Naive thymus-derived CD4-positive, alpha-beta T cell (primary cell): ENCODE measurements at regions not wholly inside any gene's neighbourhood (a gene's known extent, or its start where the extent isn't known, plus 50 kb on each side); places are given as distances from the start of the nearest gene placed in this dataset.

Source experiments
- ATAC-seq: fragments of 150-1000 bp; cut with Tn5 transposase; 2 replicates; pipeline ENCODE4 v1.10.0; 2021; ENCODE audit warnings: mild to moderate bottlenecking, moderate library complexity
- CTCF ChIA-PET: fragments of 350-600 bp; sonication (Branson Sonifier 250); formaldehyde crosslinking; loops from one replicate; lab custom pipeline; 2021; ENCODE audit warnings: antibody characterized with exemption; lab: Charles Lee
- POLR2A ChIA-PET: fragments of 350-600 bp; sonication (Branson Sonifier 250); formaldehyde crosslinking; loops from one replicate; lab custom pipeline; 2021; ENCODE audit warnings: antibody characterized with exemption, inconsistent platforms; lab: Charles Lee
- DNase-seq, 9 donors: peaks; one replicate each; pipeline versions ENCODE4 v3.0.0 to v3.0.0-alpha.2; 2020 to 2022; ENCODE audit warnings: mixed read lengths in 1 of 9
- H3K27ac ChIP-seq: one replicate; pipeline ENCODE4 v1.7.0; 2013; ENCODE audit warnings: mild to moderate bottlenecking, low read depth, low read length, moderate library complexity
- H3K27me3 ChIP-seq, 2 donors: one replicate each; pipeline ENCODE4 v1.7.0; 2013; ENCODE audit warnings: low read length in 2 of 2, mild to moderate bottlenecking in 2 of 2, moderate library complexity in 2 of 2; ENCODE audit not compliant: control insufficient read depth in 2 of 2, insufficient read depth in 2 of 2
- H3K36me3 ChIP-seq, 3 experiments: 1 replicate in 2 of 3; 2 replicates in 1 of 3; pipeline ENCODE4 v1.7.0; 2013; ENCODE audit warnings: low read length in 3 of 3, mild to moderate bottlenecking in 3 of 3, moderate library complexity in 1 of 3; ENCODE audit not compliant: insufficient read depth in 3 of 3, control insufficient read depth in 2 of 3
- H3K4me1 ChIP-seq, 2 donors: one replicate each; pipeline ENCODE4 v1.7.0; 2013; ENCODE audit warnings: low read length in 2 of 2, mild to moderate bottlenecking in 2 of 2, moderate library complexity in 1 of 2; ENCODE audit not compliant: control insufficient read depth in 2 of 2, insufficient read depth in 2 of 2
- H3K4me3 ChIP-seq: 2 replicates; pipeline ENCODE4 v1.7.0; 2013; ENCODE audit warnings: mild to moderate bottlenecking, low read length
- H3K9me3 ChIP-seq, 3 experiments: 1 replicate in 2 of 3; 2 replicates in 1 of 3; pipeline ENCODE4 v1.7.0; 2013; ENCODE audit warnings: low read length in 3 of 3; ENCODE audit not compliant: control insufficient read depth in 2 of 3
- H3K27ac Mint-ChIP-seq, 9 donors: one replicate each; pipeline ENCODE4 v1.8.0; 2020 to 2022; ENCODE audit warnings: mixed read lengths in 9 of 9, mild to moderate bottlenecking in 8 of 9, moderate library complexity in 5 of 9, inconsistent platforms in 2 of 9
- H3K27me3 Mint-ChIP-seq, 5 donors: one replicate each; pipeline ENCODE4 v1.8.0; 2021 to 2022; ENCODE audit warnings: mixed read lengths in 5 of 5, mild to moderate bottlenecking in 1 of 5
- H3K36me3 Mint-ChIP-seq, 5 donors: one replicate each; pipeline ENCODE4 v1.8.0; 2020 to 2022; ENCODE audit warnings: mixed read lengths in 5 of 5, mild to moderate bottlenecking in 3 of 5, inconsistent platforms in 1 of 5
- H3K4me1 Mint-ChIP-seq, 7 donors: one replicate each; pipeline ENCODE4 v1.8.0; 2020 to 2022; ENCODE audit warnings: mixed read lengths in 7 of 7, mild to moderate bottlenecking in 3 of 7, inconsistent platforms in 1 of 7
- H3K4me3 Mint-ChIP-seq, 10 donors: one replicate each; pipeline ENCODE4 v1.8.0; 2020 to 2022; ENCODE audit warnings: mild to moderate bottlenecking in 10 of 10, mixed read lengths in 10 of 10, moderate library complexity in 6 of 10, inconsistent platforms in 2 of 10
- H3K9me3 Mint-ChIP-seq, 11 donors: one replicate each; pipeline ENCODE4 v1.8.0; 2020 to 2022; ENCODE audit warnings: mixed read lengths in 11 of 11, mild to moderate bottlenecking in 4 of 11, inconsistent platforms in 1 of 11, moderate library complexity in 1 of 11
- intact Hi-C, 2 donors: fragments of 100-400 bp; cut with micrococcal nuclease; formaldehyde crosslinking; loops; one replicate each; pipeline ENCODE4 v1.15.1; 2023

DNA sequence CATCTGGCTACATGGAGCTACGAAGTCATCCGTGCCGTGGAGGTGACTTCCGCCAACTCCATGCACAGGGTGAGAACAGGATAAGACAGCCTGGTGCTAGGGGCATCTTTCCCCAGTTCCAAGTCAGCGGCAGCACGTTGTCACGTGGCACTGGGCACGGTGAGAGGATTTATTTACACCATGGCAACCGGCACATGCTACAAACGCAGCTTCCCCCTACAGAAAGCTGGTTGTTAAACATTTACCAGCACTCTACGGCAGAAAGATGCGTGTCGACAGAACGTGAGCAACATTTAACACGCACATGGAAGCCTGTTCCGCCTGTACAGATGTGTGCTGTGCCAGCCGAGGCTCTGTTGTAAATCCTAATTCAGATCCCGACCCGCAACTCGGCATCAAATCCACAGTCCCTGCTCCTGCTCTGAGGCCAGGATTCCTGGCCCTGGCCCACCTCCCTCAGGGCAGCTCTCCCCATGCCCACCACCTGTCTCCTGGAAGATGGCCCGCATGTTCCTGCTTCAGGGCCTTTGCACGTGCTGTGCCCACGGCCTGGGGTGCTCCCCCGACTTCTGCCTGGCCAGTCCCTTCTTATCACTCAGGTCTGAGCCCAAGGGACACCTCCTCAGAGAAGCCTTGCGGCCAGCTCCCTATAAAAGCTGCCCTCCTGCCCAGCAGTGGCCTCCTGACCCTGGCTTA, 114.1 kb downstream of the RFLNA start:
- POLR2A ChIA-PET: no interaction called here
- Mint-ChIP-seq H3K4me1 (peaks cover 2 to 9% (median 5%) of the 10 kb centered on the region in 7 donors), H3K36me3 (peaks cover 0 to 24% (median 0%) of the 10 kb centered on the region in 5 donors)

DNA sequence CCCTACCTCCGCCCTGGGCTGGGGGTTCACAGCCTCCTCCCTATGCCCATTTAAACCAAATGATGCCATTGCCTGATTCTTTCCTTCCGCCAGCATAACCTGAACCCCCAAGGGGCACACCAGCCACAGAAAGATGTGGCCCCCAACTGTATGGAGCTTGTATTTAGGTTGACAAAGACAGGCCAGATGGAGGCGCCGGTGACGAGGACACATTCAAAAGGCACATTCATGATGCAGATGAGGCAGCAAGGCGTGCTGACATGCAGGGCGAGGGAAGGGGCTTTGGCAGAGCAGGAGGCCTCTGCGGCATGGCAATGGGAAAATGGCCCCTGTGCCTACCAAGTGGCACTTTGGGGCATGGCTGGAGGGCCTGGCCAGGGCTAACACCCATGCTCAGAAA, 112.2 kb downstream of the RFLNA start:
- intact Hi-C loops: no loop called here
- H3K9me3 ChIP-seq: no peaks in the 10 kb centered on the region
- ChIA-PET CTCF (no interaction called here), POLR2A (no interaction called here)
- no peak overlapping the region for H3K27ac ChIP-seq
- peaks cover 0 to 48% (median 3%) of the 10 kb centered on the region in 3 experiments for H3K36me3 ChIP-seq
- H3K4me1 ChIP-seq: no peaks in the 10 kb centered on the region
- DNase-seq (no peak), ATAC-seq (no peak)
- no peaks in the 10 kb centered on the region for H3K27me3 Mint-ChIP-seq
- peaks cover 0 to 4% (median 0%) of the 10 kb centered on the region in 11 donors for H3K9me3 Mint-ChIP-seq
- no peaks in the 10 kb centered on the region for H3K27me3 ChIP-seq
- peak overlapping the region in 4 of 9 donors; percentile 48 to 57 (median 52) for H3K27ac Mint-ChIP-seq
- H3K4me3 Mint-ChIP-seq: no peak overlapping the region
- H3K36me3 Mint-ChIP-seq: peaks cover 0 to 20% (median 0%) of the 10 kb centered on the region in 5 donors
- no peak overlapping the region for H3K4me3 ChIP-seq
- peaks cover 4 to 7% (median 5%) of the 10 kb centered on the region in 7 donors for H3K4me1 Mint-ChIP-seq

More for the DNA sequence above, 114.1 kb downstream of the RFLNA start:
- CTCF ChIA-PET: interaction anchor here (0.6 kb wide), 1 partner anchor 279 kb away, joined by 3 read pairs; no protein-coding TSS in a partner anchor
- no peak overlapping the region for H3K27ac ChIP-seq
- no peak overlapping the region for H3K27ac Mint-ChIP-seq
- ATAC-seq (no peak), DNase-seq (no peak)
- no peaks in the 10 kb centered on the region for H3K27me3 Mint-ChIP-seq
- no peaks in the 10 kb centered on the region for H3K27me3 ChIP-seq
- peaks cover 0 to 4% (median 0%) of the 10 kb centered on the region in 11 donors for H3K9me3 Mint-ChIP-seq
- no peaks in the 10 kb centered on the region for H3K4me1 ChIP-seq
- intact Hi-C loops: no loop called here
- no peak overlapping the region for H3K4me3 ChIP-seq
- no peaks in the 10 kb centered on the region for H3K9me3 ChIP-seq
- no peak overlapping the region for H3K4me3 Mint-ChIP-seq
- peaks cover 0 to 51% (median 0%) of the 10 kb centered on the region in 3 experiments for H3K36me3 ChIP-seq

DNA sequence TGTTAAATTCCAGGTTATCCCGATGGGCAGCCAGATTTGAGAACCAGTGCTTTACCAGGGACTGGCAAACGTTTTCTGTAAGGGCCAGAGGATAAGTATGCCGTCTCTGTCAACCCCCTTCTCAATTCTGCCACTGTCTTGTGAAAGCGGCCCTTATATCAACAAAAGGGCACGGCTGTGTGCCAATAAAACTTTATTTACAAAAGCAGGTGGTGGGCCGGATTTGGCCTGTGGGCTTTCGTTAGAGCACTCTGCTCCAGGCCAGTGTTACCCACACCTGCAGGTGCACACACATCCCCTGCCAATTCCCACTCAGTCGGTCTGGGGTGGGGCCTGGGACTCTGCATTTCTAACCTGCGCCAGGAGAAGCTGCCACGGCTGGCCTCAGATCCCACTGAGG, 111.2 kb downstream of the RFLNA start:
- no peaks in the 10 kb centered on the region for H3K4me1 ChIP-seq
- Mint-ChIP-seq H3K36me3 (peaks cover 0 to 25% (median 0%) of the 10 kb centered on the region in 5 donors), H3K27me3 (no peaks in the 10 kb centered on the region), H3K4me1 (peaks cover 2 to 5% (median 3%) of the 10 kb centered on the region in 7 donors), H3K9me3 (peaks cover 0 to 3% (median 0%) of the 10 kb centered on the region in 11 donors), H3K27ac (no peak overlapping the region), H3K4me3 (no peak overlapping the region)
- intact Hi-C loops: no loop called here
- POLR2A ChIA-PET: no interaction called here
- H3K27ac ChIP-seq: no peak overlapping the region
- no peak overlapping the region for H3K4me3 ChIP-seq
- H3K27me3 ChIP-seq: no peaks in the 10 kb centered on the region
- ATAC-seq (no peak), DNase-seq (no peak)
- H3K9me3 ChIP-seq: no peaks in the 10 kb centered on the region
- CTCF ChIA-PET: no interaction called here
- H3K36me3 ChIP-seq: peaks cover 0 to 51% (median 3%) of the 10 kb centered on the region in 3 experiments

DNA sequence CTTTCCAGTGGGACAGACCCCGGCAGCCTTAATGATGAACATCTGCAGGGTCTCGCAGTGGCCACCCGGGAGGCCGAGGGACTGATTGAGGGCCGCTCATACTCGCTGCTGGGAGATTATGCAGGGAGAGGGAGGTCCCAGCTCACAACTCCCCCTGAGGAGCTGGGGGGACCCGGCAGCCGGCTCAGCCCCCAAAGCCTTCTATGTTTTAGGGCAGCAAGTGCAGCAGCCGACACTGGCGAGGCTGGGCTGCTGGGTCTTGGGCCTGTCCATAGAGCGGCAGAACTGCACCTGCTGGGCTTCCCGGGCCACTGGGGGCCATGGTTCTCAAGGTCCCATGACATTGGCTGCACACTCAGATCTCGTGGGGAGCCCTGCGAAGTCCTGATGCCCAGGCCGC, 110.7 kb downstream of the RFLNA start:
- H3K36me3 ChIP-seq: peaks cover 0 to 54% (median 3%) of the 10 kb centered on the region in 3 experiments

DNA sequence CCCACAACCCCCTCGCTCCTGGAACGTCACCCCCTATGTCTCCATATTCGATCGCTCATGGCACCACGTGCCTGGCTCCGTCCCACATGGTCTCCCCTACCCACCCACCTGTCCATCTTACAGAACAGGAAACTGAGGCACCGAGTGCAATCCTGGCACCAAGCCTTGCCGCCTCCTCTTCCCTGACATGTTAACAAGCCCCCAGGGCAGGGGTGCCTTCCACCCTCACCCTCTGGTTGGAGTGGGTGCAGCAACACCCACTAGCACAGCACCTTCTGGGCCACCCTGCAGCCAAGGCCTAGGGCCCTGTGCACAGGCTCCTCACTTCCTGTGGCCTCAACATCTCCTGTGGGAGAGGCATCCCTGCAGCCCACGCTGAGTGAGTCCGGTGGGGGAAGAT, 110.3 kb downstream of the RFLNA start:
- Histone ChIP-seq H3K27ac (no peak overlapping the region), H3K4me3 (no peak overlapping the region), H3K27me3 (no peaks in the 10 kb centered on the region), H3K4me1 (no peaks in the 10 kb centered on the region), H3K36me3 (peaks cover 0 to 54% (median 3%) of the 10 kb centered on the region in 3 experiments), H3K9me3 (no peaks in the 10 kb centered on the region)
- ATAC-seq (no peak), DNase-seq (no peak)
- Mint-ChIP-seq H3K36me3 (peaks cover 0 to 27% (median 0%) of the 10 kb centered on the region in 5 donors), H3K27me3 (no peaks in the 10 kb centered on the region), H3K9me3 (peaks cover 0 to 3% (median 0%) of the 10 kb centered on the region in 11 donors), H3K4me1 (peaks cover 0 to 5% (median 0%) of the 10 kb centered on the region in 7 donors), H3K27ac (peak overlapping the region in 3 of 9 donors; percentile 9 to 43 (median 25)), H3K4me3 (no peak overlapping the region)
- intact Hi-C loops: no loop called here
- POLR2A ChIA-PET: no interaction called here
- CTCF ChIA-PET: no interaction called here

More for the DNA sequence above, 110.7 kb downstream of the RFLNA start:
- H3K4me1 ChIP-seq: no peaks in the 10 kb centered on the region
- ATAC-seq (no peak), DNase-seq (no peak)
- Mint-ChIP-seq H3K36me3 (peaks cover 0 to 26% (median 0%) of the 10 kb centered on the region in 5 donors), H3K27me3 (no peaks in the 10 kb centered on the region), H3K9me3 (peaks cover 0 to 3% (median 0%) of the 10 kb centered on the region in 11 donors), H3K4me3 (no peak overlapping the region), H3K4me1 (peaks cover 0 to 5% (median 0%) of the 10 kb centered on the region in 7 donors), H3K27ac (no peak overlapping the region)
- H3K27ac ChIP-seq: no peak overlapping the region
- no peaks in the 10 kb centered on the region for H3K9me3 ChIP-seq
- POLR2A ChIA-PET: no interaction called here
- H3K27me3 ChIP-seq: no peaks in the 10 kb centered on the region
- intact Hi-C loops: no loop called here
- no peak overlapping the region for H3K4me3 ChIP-seq
- CTCF ChIA-PET: no interaction called here

DNA sequence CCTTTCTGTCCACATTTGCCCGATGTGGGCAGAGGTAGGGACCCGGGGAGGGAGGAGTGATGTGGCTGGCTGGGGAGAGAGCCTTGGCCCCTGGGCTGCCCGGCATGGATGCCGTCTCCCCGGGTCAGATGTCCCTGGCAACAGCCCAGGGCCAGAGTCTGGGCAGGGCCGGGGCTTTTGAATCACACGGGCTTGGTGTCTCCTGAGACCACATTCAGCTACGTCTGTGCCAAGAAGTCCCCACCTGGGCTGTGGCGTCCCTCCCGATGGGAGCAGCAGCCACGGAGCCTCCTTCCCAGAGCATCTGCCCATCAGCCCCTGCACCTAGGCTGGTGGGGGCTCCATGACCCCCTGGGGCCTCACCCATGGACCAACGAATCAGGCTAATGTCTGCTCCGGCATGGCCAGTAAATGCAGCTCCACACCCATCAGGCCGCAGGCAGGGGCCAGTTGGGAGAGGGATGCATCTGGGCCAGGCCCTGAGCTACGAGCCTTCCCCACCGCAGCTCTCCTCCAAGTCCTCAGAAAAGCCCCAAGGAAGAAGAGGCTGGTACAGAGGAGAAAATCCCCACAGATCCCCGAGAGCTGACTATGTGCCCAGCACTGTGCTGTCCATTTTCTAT, 109.4 kb downstream of the RFLNA start:
- Histone ChIP-seq H3K4me3 (no peak overlapping the region), H3K9me3 (no peaks in the 10 kb centered on the region), H3K27me3 (no peaks in the 10 kb centered on the region), H3K4me1 (no peaks in the 10 kb centered on the region), H3K27ac (no peak overlapping the region), H3K36me3 (peaks cover 0 to 53% (median 3%) of the 10 kb centered on the region in 3 experiments)
- Mint-ChIP-seq H3K4me1 (peaks cover 0 to 7% (median 0%) of the 10 kb centered on the region in 7 donors), H3K27me3 (no peaks in the 10 kb centered on the region), H3K4me3 (no peak overlapping the region), H3K9me3 (peaks cover 0 to 3% (median 0%) of the 10 kb centered on the region in 11 donors), H3K36me3 (peaks cover 0 to 31% (median 0%) of the 10 kb centered on the region in 5 donors), H3K27ac (peak overlapping the region in 1 of 9 donors; percentile 31)
- no peak for ATAC-seq
- POLR2A ChIA-PET: no interaction called here
- CTCF ChIA-PET: no interaction called here
- DNase-seq: no peak
- intact Hi-C loops: no loop called here
